ENCODE measurements at regions not wholly inside any gene's neighbourhood (a gene's known extent, or its start where the extent isn't known, plus 50 kb on each side); places are given as distances from the start of the nearest gene placed in this dataset.

- no peak for TF ChIP-seq CTCF (IDR thresholded peaks at IDR 0.05)
- TF ChIP-seq EZH2 (IDR thresholded peaks at IDR 0.05) = no peak
- TF ChIP-seq EZH2phosphoT487 (IDR thresholded peaks at IDR 0.05) = no peak
Measured at GRCh38 chr14:87467578-87467977, 525.4 kb downstream of the GALC start.

Data from neural progenitor cell (in vitro differentiated cells).